ENCODE measurements at regions not wholly inside any gene's neighbourhood (a gene's known extent, or its start where the extent isn't known, plus 50 kb on each side); places are given as distances from the start of the nearest gene placed in this dataset.

DNA sequence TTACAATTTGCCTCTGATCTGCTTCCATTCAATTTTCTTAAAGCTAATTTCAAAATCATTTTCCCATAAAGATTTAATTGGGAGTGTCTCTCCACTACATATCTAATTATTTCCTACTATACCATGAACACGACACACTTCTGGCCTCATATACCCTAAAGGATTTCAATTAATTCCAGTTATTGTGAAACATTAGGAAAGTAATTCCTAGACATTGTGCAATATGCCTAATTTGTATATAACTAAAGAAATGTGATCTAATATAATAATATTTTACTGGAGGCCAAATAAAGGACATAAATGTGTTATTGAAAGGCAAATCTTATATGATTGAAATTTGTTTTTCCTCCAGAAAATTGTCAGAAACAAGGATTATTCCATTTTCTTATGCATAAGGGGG, 727.2 kb upstream of the ADGRL2 start:
- Histone ChIP-seq H3K4me3 (ENCODE audit: insufficient read depth, low read length, poor library complexity, severe bottlenecking) (no peak overlapping the region), H2AFZ (ENCODE audit: low read depth, low read length, severe bottlenecking) (no peak overlapping the region), H3K9me2 (replicated peaks; ENCODE audit: insufficient read depth, low read length) (no peaks in the 10 kb centered on the region), H3F3A (ENCODE audit: insufficient read depth) (no peaks in the 10 kb centered on the region), H3K36me3 (ENCODE audit: low read length) (no peaks in the 10 kb centered on the region; the same call in 1 of the 2 replicates), H3K79me2 (ENCODE audit: insufficient read depth, low read length) (no peaks in the 10 kb centered on the region), H3K27ac (ENCODE audit: low read depth, low read length) (no peak overlapping the region), H3K27me3 (ENCODE audit: low read length) (no peaks in the 10 kb centered on the region), H3K4me2 (ENCODE audit: low read depth, low read length, poor library complexity, severe bottlenecking) (no peak overlapping the region), H4K20me1 (ENCODE audit: low read depth, low read length) (no peaks in the 10 kb centered on the region), H3K9ac (ENCODE audit: low read length) (no peak overlapping the region), H3K9me3 (ENCODE audit: insufficient read depth, low read length) (no peaks in the 10 kb centered on the region)
- no peak for TF ChIP-seq EZH2phosphoT487 (conservative IDR thresholded peaks at IDR 0.05; ENCODE audit: low read length)
- TF ChIP-seq, protein P1, sequence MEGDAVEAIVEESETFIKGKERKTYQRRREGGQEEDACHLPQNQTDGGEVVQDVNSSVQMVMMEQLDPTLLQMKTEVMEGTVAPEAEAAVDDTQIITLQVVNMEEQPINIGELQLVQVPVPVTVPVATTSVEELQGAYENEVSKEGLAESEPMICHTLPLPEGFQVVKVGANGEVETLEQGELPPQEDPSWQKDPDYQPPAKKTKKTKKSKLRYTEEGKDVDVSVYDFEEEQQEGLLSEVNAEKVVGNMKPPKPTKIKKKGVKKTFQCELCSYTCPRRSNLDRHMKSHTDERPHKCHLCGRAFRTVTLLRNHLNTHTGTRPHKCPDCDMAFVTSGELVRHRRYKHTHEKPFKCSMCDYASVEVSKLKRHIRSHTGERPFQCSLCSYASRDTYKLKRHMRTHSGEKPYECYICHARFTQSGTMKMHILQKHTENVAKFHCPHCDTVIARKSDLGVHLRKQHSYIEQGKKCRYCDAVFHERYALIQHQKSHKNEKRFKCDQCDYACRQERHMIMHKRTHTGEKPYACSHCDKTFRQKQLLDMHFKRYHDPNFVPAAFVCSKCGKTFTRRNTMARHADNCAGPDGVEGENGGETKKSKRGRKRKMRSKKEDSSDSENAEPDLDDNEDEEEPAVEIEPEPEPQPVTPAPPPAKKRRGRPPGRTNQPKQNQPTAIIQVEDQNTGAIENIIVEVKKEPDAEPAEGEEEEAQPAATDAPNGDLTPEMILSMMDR (IDR thresholded peaks at IDR 0.05; ENCODE audit: insufficient read depth, low read length, poor library complexity, severe bottlenecking), result no peak

DNA sequence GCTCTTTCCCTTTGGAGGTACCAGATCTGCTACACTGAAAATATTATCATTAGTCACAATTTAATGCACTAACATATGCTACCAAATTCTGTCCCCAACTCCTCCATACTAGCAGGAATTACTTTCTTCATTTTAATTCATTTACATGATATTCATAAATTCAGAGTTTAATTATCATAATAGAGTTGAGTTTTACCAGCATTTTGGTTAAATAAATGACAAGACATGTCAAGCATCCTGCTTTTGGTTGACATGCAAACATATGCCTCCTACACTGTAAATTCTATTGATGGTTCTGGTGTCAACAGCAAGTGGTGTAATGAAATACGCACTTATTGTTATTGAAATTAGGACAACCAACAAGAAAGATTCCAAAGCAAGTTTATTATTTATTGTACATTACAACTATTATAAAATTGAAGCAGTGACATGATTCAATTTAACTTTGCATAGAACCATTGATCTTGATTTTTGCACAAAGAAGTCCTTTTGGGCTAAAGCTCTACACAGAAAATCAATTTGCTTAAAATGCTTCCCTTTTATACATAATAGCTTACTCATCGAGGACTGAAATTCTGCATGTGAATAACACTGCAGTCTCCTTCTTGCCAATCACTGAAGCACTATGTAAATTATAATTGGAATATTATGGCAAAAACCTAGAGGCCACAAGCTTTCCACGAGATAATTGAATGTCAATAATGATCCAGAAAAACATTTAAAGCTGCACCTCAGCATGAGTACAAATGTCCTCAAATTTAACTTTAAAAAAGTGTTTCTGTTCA, 728.6 kb upstream of the ADGRL2 start:
- H3K4me3 ChIP-seq (ENCODE audit: insufficient read depth, low read length, poor library complexity, severe bottlenecking), result no peak overlapping the region
- no peaks in the 10 kb centered on the region for H3K79me2 ChIP-seq (ENCODE audit: insufficient read depth, low read length)
- TF ChIP-seq, protein P1 (IDR thresholded peaks at IDR 0.05; ENCODE audit: insufficient read depth, low read length, poor library complexity, severe bottlenecking), result no peak
- no peak for TF ChIP-seq EZH2phosphoT487 (conservative IDR thresholded peaks at IDR 0.05; ENCODE audit: low read length)
- H3K27ac ChIP-seq (ENCODE audit: low read depth, low read length), result no peak overlapping the region
- no peaks in the 10 kb centered on the region for H4K20me1 ChIP-seq (ENCODE audit: low read depth, low read length)
- no peaks in the 10 kb centered on the region for H3K9me3 ChIP-seq (ENCODE audit: insufficient read depth, low read length)
- H3K4me2 ChIP-seq (ENCODE audit: low read depth, low read length, poor library complexity, severe bottlenecking), result no peak overlapping the region
- no peaks in the 10 kb centered on the region for H3F3A ChIP-seq (ENCODE audit: insufficient read depth)
- peak overlapping the region; percentile 48 for H2AFZ ChIP-seq (ENCODE audit: low read depth, low read length, severe bottlenecking)
- H3K36me3 ChIP-seq (ENCODE audit: low read length), result no peaks in the 10 kb centered on the region; the same call in 1 of the 2 replicates
- H3K9ac ChIP-seq (ENCODE audit: low read length), result no peak overlapping the region
- H3K27me3 ChIP-seq (ENCODE audit: low read length), result no peaks in the 10 kb centered on the region
- H3K9me2 ChIP-seq (replicated peaks; ENCODE audit: insufficient read depth, low read length), result no peaks in the 10 kb centered on the region

DNA sequence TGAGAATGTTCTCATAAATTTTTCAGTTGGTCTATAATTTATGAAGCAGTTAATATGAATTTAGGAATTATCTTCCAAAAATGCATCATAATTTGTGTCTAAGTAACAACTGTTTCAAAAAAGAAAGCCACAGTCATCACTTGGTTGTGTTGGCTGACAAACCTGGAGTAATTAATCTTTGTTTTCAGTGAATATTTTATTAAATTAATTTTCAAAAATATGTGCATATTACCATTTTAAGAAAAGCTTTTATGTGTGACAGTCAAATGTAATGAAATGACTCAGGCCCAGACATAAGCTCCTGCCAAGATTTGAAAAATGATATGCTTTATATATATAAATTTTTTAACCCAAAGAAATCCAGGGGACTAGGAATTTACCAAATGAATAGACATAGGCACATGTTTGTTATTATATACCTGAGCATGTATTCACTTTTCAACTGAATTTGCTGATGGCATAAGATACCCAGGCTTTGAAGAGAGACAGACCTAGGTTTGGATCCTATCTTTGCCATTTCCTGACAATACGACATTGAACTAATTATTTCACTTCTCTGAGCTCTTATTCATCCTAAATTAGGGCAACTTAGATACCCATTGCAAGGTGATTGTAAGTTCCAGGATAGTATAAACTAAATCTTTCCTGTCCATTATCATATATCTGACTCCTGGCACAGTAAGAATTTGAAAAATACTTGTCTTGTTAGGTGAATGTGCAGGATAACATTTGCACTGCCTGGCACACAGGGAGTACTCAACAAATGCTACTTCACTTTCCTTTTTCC, 729.5 kb upstream of the ADGRL2 start:
- H3K27me3 ChIP-seq (ENCODE audit: low read length), result no peaks in the 10 kb centered on the region
- no peak overlapping the region for H3K9ac ChIP-seq (ENCODE audit: low read length)
- no peak overlapping the region for H3K27ac ChIP-seq (ENCODE audit: low read depth, low read length)
- no peak overlapping the region for H3K4me3 ChIP-seq (ENCODE audit: insufficient read depth, low read length, poor library complexity, severe bottlenecking)
- no peak overlapping the region for H3K4me2 ChIP-seq (ENCODE audit: low read depth, low read length, poor library complexity, severe bottlenecking)
- H3F3A ChIP-seq (ENCODE audit: insufficient read depth), result no peaks in the 10 kb centered on the region
- H3K36me3 ChIP-seq (ENCODE audit: low read length), result no peaks in the 10 kb centered on the region
- TF ChIP-seq, protein P1 (IDR thresholded peaks at IDR 0.05; ENCODE audit: insufficient read depth, low read length, poor library complexity, severe bottlenecking), result no peak
- TF ChIP-seq EZH2phosphoT487 (conservative IDR thresholded peaks at IDR 0.05; ENCODE audit: low read length), result no peak
- no peaks in the 10 kb centered on the region for H3K79me2 ChIP-seq (ENCODE audit: insufficient read depth, low read length)
- no peak overlapping the region for H2AFZ ChIP-seq (ENCODE audit: low read depth, low read length, severe bottlenecking)
- no peaks in the 10 kb centered on the region for H3K9me3 ChIP-seq (ENCODE audit: insufficient read depth, low read length)
- H3K9me2 ChIP-seq (replicated peaks; ENCODE audit: insufficient read depth, low read length), result no peaks in the 10 kb centered on the region
- H4K20me1 ChIP-seq (ENCODE audit: low read depth, low read length), result no peaks in the 10 kb centered on the region

All from SU-DHL-6 (cell line).